ENCODE measurements at regions not wholly inside any gene's neighbourhood (a gene's known extent, or its start where the extent isn't known, plus 50 kb on each side); places are given as distances from the start of the nearest gene placed in this dataset.

DNA sequence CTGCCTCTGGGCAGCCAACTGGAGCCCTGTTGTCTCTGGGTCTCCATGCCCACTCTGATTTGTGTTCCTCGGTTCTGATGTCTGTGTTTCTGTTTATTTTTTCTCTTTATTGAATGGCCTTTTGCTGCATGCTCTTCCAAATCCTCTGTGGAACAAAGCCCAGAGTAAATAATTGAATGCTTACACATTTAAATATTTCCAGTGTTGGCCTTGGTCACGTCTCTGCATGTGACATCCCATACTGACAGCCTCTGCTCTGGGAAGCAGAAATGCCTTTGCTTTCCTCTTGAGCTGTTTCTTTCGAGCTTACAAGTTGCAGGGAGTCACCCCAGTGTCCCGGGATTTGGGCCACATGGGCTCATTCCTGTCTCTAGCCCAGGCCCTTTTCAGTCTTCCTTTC lies 267.9 kb downstream of the PTPRU start:
- ChIA-PET POLR2A (no interaction called here), SMC1A (ENCODE audit: uncharacterized antibody, unreplicated experiment) (no interaction called here), CTCF (no interaction called here), RAD21 (ENCODE audit: unreplicated experiment) (no interaction called here)
- Histone ChIP-seq H3K4me3 (no peak overlapping the region), H3K27ac (ENCODE audit: control insufficient read depth, insufficient read depth) (no peak overlapping the region), H3K79me2 (ENCODE audit: control insufficient read depth, insufficient read depth, low read length) (no peaks in the 10 kb centered on the region), H3K36me3 (ENCODE audit: control insufficient read depth in 2 of 2, insufficient read depth in 2 of 2, low read length in 1 of 2) (no peaks in the 10 kb centered on the region), H2AFZ (ENCODE audit: control insufficient read depth, low read depth, low read length) (no peak overlapping the region), H3K4me1 (ENCODE audit: control insufficient read depth, insufficient read depth, low read length) (no peaks in the 10 kb centered on the region), H4K20me1 (ENCODE audit: control insufficient read depth, insufficient read depth) (no peaks in the 10 kb centered on the region), H3K9ac (ENCODE audit: control insufficient read depth, insufficient read depth, low read length) (no peak overlapping the region), H3K4me2 (ENCODE audit: control insufficient read depth, insufficient read depth) (no peak overlapping the region), H3K27me3 (replicated peaks in 1 of 2; ENCODE audit: control insufficient read depth in 2 of 2, insufficient read depth in 2 of 2, low read length in 1 of 2) (peaks cover 0 to 4% of the 10 kb centered on the region in 2 experiments; a peak in 2 of 4 replicates), H3K9me3 (replicated peaks; ENCODE audit: control insufficient read depth, insufficient read depth, low read length) (no peaks in the 10 kb centered on the region)
- in situ Hi-C loops (cut with MboI) (no loop called here), intact Hi-C loops (cut with micrococcal nuclease; ENCODE audit: unreplicated experiment) (no loop called here)
- ATAC-seq = no peak
- DNase-seq (ENCODE audit: low read depth, low spot score) = no peak
- no peak for TF ChIP-seq SMC3 (IDR thresholded peaks at IDR 0.05; ENCODE audit: borderline replicate concordance, low read length)
- no peak for TF ChIP-seq ZNF384 (IDR thresholded peaks at IDR 0.05; ENCODE audit: borderline replicate concordance, low read depth, low read length)
- no peak for TF ChIP-seq TCF7 (IDR thresholded peaks at IDR 0.05; ENCODE audit: borderline replicate concordance)
- no peak for TF ChIP-seq NR2C2 (IDR thresholded peaks at IDR 0.05; ENCODE audit: borderline replicate concordance, control insufficient read depth, insufficient read length, low read depth)
- TF ChIP-seq, protein P1, sequence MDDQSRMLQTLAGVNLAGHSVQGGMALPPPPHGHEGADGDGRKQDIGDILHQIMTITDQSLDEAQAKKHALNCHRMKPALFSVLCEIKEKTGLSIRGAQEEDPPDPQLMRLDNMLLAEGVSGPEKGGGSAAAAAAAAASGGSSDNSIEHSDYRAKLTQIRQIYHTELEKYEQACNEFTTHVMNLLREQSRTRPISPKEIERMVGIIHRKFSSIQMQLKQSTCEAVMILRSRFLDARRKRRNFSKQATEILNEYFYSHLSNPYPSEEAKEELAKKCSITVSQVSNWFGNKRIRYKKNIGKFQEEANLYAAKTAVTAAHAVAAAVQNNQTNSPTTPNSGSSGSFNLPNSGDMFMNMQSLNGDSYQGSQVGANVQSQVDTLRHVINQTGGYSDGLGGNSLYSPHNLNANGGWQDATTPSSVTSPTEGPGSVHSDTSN (IDR thresholded peaks at IDR 0.05; ENCODE audit: insufficient replicate concordance, low read depth, low read length) = no peak
- no peak for TF ChIP-seq YY1 (IDR thresholded peaks at IDR 0.05; ENCODE audit: low read depth, low read length)
- no peak for TF ChIP-seq NRF1 (conservative IDR thresholded peaks at IDR 0.05; ENCODE audit: low read depth, low read length)
- TF ChIP-seq EZH2 (IDR thresholded peaks at IDR 0.05; ENCODE audit: borderline replicate concordance, control insufficient read depth, low read depth, low read length) = no peak
- no peak for TF ChIP-seq BRCA1 (IDR thresholded peaks at IDR 0.05; ENCODE audit: low read depth, low read length)
- TF ChIP-seq, protein P2, sequence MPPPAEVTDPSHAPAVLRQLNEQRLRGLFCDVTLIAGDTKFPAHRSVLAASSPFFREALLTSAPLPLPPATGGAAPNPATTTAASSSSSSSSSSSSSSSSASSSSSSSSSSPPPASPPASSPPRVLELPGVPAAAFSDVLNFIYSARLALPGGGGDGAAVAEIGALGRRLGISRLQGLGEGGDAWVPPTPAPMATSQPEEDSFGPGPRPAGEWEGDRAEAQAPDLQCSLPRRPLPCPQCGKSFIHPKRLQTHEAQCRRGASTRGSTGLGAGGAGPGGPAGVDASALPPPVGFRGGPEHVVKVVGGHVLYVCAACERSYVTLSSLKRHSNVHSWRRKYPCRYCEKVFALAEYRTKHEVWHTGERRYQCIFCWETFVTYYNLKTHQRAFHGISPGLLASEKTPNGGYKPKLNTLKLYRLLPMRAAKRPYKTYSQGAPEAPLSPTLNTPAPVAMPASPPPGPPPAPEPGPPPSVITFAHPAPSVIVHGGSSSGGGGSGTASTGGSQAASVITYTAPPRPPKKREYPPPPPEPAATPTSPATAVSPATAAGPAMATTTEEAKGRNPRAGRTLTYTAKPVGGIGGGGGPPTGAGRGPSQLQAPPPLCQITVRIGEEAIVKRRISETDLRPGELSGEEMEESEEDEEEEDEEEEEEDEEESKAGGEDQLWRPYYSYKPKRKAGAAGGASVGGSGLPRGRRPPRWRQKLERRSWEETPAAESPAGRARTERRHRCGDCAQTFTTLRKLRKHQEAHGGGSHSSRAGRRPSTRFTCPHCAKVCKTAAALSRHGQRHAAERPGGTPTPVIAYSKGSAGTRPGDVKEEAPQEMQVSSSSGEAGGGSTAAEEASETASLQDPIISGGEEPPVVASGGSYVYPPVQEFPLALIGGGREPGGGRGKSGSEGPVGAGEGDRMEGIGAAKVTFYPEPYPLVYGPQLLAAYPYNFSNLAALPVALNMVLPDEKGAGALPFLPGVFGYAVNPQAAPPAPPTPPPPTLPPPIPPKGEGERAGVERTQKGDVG (CRISPR knock-in tag; IDR thresholded peaks at IDR 0.05) = no peak
- TF ChIP-seq, protein P3, sequence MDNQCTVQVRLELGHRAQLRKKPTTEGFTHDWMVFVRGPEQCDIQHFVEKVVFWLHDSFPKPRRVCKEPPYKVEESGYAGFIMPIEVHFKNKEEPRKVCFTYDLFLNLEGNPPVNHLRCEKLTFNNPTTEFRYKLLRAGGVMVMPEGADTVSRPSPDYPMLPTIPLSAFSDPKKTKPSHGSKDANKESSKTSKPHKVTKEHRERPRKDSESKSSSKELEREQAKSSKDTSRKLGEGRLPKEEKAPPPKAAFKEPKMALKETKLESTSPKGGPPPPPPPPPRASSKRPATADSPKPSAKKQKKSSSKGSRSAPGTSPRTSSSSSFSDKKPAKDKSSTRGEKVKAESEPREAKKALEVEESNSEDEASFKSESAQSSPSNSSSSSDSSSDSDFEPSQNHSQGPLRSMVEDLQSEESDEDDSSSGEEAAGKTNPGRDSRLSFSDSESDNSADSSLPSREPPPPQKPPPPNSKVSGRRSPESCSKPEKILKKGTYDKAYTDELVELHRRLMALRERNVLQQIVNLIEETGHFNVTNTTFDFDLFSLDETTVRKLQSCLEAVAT (IDR thresholded peaks at IDR 0.05) = no peak
- no peak for TF ChIP-seq NFYA (IDR thresholded peaks at IDR 0.05; ENCODE audit: borderline replicate concordance, low read depth, low read length)
- BruUV-seq (replicated peaks) = no TSS peak
- FAIRE-seq = no peak
- 1% methylated on average over 4 of the region's 4 CpGs for WGBS (ENCODE audit: insufficient coverage, insufficient replicate concordance, low lambda C conversion rate, missing lambda C conversion rate)
